HG03064 (cell line): ENCODE measurements at regions not wholly inside any gene's neighbourhood (a gene's known extent, or its start where the extent isn't known, plus 50 kb on each side); places are given as distances from the start of the nearest gene placed in this dataset.
"Not testable (repeated sequence)": the region's sequence is repeated elsewhere in the genome, so short reads cannot be mapped to it uniquely, and the experiment has no call there.

Source experiments
- ATAC-seq: cut with Tn5 transposase; IDR thresholded peaks from one replicate; pipeline ENCODE4 v1.9.1; 2021; ENCODE audit warnings: low read depth; ENCODE audit not compliant: unreplicated experiment

DNA sequence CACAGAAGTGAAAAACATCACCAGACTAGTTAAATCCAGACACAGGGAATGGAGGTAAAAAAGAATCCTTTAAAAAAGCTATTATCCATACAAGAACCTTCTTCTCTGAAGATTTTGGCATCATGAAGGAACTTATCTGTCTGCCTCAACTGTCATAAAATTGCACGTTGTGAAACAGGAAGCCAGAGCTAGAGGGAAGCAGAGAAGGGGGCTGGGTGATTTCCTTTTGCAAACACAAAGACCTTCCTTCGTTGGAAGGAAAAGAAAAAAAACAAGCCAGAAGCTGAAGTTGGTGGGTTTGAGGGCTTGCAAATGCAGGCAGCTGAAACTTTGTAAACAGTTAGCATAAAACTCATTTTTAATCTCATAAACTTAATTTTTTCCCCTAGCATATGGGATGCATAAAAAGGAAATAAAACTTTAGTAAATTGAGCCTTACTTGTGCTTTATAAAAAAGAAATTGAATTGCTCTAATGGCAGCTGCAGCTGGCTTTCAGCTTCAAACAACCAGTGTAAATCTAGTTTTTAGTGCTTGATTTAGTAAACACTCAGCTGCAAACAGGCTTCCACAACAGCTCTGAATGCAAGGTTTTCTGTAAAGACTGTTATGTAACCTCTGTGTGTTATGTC, 101.6 kb downstream of the OTUD1 start:
- ATAC-seq, result no peak

DNA sequence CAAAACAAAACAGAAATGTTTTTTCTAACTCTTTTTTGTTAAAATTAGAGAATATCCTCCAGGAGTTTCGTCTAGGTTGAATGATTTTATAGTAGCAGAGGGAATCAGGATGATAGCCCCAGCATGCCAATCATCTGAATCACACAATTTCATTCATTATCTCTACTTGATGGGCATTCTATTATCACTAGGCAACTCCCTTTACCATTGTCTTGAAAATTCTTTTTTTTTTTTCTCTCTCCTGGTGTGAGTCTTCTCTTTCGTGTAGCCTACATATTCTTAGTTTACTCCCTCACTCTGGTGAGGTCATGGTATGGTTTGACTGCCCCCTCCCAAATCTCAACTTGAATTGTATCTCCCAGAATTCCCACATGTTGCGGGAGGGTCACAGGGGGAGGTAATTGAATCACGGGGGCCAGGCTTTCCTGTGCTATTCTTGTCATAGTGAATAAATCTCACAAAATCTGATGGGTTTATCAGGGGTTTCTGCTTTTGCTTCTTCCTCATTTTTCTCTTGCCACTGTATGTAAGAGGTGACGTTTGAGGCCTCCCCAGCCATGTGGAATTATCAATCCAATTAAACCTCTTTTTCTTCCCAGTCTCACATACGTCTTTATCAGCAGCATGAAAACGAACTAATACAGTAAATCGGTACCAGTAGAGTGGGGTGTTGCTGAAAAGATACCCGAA, 105.0 kb downstream of the OTUD1 start:
- ATAC-seq, result no peak

DNA sequence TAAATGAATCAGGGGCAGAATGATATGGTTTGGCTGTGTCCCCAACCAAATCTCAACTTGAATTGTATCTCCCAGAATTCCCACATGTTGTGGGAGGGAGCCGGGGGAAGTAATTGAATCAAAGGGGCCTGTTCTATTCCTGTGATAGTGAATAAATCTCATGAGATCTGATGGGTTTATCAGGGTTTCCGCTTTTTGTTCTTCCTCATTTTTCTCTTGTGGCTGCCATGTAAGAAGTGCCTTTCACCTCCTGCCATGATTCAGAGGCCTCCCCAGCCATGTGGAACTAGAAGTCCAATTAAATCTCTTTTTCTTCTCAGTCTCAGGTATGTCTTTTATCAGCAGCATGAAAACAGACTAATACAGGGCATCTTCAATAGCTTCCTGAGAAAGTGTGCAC, 107.0 kb downstream of the OTUD1 start:
- ATAC-seq, result not testable (repeated sequence)

DNA sequence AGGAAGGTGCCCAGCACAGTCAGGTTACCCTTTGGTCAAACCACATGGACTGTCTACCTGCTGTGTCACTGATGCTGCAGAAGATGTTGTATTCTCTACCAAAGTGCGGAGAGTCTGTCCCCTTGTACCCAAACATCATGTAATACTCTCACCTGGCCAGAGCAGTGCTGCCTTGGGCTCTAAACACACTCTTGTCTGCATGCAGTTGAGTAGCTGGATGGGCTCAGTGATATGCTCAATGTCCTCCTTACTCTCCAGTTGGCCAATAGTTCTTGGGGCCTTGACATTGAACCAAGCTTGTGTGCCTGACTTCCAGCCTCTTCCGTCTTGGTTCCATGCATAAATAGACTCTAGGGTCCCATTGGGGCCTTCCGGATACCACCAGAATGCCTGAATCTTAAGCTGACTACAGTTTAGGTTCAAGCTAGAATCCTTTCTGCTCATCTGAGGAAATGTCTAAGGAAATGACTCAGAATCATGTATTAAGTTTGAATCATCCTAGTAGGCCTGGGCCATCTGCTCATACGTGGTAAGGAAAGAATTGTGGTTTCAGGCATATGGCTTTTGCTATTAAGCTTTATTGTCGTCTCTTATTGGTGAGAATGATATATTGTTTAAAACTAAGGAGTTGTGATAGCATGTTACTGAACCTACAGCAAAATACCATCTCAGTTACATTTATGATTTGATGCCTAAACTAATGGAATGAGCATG, 118.0 kb downstream of the OTUD1 start:
- ATAC-seq, result no peak

DNA sequence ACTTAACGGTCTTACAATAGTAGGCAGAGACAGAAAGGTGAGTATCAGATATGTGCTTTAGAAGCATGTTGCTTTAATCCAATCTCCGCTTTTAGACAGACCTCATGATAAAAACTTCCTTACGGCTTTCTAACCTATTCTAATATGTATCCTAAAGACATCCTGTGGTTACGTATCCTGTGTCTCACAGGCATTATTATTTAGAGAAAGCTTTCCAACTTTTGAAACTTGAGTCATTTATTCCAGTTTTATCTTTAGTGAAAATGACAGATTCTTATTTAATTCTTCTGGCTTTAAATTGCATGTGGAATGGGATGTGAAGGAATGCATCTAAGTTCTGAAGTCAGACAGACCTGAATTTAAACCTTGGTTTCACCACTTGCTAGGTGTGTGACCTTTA, 118.9 kb downstream of the OTUD1 start:
- no peak for ATAC-seq

DNA sequence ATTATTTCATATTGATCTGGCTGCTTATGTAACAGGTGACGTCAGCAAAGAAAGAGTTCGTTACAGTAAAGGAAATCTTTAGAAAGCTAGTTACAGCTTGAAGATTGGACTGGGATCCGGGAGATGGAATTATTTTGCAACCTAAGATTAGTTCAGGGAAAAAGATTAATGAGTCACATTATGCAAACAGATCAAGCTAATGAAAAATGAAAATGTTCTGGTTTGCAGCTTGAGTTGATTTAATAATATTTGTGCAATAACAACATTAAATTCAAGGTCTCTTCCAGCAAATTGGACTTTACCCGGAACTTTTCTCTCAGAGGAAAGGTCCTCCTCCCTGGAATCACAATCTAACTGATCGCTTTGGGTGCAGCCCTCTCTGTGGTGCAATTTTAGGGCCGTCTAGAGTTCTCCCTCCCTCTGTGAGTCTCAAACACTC, 119.5 kb downstream of the OTUD1 start:
- no peak for ATAC-seq

DNA sequence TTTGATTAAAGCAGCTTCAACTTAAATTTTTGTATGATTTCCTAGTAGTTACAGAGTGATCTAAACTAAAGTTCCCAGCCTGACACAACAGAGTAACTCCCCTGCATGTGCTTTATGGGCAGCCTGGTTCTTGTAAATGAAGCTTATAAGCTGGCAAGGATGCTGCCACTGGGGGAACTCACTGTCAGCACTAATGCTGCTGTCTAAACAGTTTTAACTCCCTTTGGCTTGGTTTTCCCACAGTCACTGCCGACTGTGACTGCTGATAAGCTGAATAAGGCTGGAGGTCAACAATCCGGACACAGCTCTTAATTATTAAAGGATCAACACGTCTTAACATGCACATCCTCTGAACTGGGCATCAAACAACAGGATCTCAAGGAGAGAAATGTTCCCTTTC, 130.1 kb downstream of the OTUD1 start:
- ATAC-seq, result no peak

DNA sequence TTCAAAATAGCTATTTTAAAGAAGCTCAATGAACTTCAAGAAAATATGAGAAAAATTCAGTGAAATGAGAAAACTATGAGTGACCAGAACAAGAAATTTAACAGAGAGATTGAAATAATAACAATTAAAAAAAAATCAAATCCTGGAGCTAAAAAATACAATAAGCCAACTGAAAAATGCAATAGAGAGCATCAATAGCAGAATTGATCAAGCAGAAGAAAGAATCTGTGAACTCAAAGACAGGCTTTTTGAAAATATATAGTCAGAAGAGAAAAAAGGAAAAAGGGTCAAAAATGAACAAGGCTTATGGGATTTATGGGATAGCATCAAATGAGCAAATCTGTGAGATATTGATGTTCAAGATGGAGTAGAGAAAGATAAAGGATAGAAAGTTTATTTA, 133.0 kb downstream of the OTUD1 start:
- no peak for ATAC-seq

DNA sequence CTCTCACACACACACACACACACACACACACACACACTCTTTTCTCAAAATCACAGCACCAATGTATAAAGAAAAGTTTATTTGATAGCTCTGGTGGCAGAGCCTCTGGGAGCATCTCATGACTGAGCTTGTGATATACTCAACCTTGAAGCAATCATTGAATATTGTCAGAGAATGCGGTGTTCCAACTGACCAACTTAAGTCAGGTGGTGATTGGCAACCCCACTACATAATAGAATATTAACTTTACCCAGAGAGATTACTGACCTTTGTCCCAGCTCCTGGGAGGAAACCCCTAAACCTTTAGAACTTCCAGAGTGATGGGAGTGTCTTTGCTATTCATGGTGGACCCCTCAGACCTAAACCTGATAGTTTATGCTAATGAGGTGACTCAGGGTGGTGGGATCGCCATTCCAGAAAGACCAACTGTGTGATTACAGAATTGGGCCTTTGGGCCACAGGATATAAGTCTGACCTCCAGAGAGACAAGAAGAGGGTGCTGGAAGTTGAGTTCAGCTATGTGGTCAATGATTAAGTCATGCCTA, 143.1 kb downstream of the OTUD1 start:
- ATAC-seq, result no peak

DNA sequence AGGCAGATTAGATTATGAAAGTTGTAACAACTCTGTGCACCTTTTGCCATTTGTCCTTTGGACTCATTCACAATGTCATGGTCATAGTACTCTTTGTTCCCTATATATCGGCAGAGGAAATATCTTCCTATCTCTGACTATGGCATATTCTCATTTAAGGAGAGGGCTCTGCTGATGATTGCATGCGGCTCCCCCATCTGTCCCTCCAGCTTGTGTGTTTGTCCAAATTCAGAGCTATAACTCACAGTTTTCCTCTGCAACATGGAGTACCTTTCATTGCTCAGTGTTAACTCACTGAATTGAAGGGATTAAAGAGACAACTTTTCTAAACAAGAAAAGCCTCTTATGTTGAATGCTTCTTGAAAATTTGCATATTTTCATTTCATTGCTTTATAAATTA, 145.5 kb downstream of the OTUD1 start:
- ATAC-seq, result no peak

DNA sequence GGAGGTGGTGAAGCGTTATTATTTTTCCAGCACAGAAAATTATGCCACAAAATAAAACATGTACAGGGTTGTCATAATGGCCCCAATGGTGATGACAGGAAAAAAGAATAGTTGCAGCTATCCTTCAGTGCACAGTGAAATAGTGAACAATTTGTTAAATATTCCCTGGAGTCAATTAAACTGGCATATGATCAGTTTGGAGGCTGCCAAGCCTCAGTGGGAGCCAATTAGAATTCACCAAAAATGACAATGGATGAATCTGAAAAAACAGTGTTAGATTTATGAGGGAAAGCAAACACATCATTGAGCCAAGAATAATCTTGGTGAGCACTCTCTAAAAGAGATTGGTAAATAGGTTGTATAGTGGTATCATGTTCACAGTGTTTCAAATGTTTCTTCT, 146.3 kb downstream of the OTUD1 start:
- ATAC-seq, result no peak

DNA sequence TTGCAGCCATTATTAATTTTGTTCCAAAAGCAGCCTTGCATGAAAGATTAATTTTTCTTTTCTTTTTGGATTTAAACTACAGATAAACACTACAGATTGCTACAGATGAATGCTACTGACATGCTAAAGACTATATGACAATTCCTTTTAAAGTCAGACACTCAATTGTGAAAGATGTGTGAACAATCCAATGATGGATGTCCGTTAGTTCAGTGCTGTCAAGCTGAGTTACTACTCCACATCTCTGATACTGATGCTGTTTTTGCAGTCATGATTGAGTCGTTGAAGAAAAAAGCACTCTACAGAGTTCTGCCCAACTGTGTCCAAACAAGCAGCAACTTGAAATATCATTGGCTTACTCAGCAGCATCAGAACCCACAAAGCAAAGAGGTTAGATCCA, 146.8 kb downstream of the OTUD1 start:
- no peak for ATAC-seq

DNA sequence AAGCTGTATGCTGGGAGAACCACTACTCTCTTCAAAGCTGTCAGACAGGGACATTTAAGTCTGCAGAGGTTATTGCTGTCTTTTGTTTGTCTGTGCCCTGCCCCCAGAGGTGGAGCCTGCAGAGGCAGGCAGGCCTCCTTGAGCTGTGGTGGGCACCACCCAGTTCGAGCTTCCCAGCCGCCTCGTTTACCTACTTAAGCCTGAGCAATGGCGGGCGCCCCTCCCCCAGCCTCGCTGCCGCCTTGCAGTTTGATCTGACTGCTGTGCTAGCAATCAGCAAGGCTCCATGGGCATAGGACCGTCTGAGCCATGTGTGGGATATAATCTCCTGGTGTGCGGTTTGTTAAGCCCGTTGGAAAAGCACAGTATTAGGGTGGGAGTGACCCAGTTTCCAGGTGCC, 156.4 kb downstream of the OTUD1 start:
- not testable (repeated sequence) for ATAC-seq

DNA sequence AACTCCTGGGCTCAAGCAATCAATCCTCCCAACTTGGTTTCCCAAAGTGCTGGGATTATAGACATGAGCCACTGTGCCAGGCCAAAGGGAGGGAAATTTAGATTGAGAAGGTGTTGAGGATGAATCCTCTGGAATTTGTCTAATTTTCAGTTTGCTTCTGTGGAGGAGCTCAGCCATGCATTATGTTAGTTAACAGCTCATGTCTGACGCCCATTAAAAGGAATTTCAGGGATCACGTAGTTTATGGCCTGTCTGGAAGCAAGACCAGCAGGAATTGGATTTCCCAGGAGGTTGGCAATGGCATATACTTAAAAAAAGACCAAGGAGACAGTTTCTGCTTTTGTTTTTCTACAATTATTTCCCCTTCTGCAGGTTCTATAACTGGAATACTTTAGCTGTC, 165.7 kb downstream of the OTUD1 start:
- ATAC-seq, result no peak

DNA sequence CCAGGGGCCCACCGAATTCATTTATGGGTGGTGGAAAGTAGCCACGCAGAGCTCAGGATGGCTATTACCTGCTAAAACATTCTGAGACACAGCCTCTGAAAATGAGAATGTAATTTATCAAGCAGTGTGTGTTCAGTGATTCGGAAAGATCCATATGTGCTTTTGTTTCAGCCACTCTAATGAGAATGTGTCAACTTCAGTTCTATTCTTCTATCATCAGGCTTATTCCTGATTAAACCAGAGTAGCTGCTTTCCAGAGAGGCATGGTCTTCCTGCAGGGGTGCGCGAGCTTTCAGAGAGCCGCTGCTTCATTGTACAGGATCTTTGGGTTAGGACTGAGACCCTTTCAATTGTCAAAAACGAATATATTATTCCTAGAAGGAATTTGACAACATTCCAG, 167.6 kb downstream of the OTUD1 start:
- ATAC-seq, result no peak

DNA sequence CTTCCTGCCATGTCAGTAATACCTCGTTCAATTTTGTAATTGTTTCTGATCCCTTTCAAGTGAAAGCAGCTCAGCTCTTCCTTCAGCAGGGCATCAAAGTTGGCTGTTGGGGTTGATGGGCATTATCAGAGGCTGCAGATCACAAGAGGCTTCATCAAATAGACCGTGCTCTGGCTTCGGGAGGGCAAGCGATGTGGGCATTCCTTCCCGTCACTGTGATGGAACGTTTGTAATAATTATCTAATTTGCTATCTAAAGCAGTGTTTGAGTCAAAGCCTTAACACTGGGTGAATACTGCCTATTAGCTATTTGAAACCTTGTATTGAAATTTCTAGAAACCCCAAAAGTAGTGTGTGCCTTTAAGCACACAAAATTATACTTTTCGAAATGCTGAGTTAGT, 170.1 kb downstream of the OTUD1 start:
- no peak for ATAC-seq

DNA sequence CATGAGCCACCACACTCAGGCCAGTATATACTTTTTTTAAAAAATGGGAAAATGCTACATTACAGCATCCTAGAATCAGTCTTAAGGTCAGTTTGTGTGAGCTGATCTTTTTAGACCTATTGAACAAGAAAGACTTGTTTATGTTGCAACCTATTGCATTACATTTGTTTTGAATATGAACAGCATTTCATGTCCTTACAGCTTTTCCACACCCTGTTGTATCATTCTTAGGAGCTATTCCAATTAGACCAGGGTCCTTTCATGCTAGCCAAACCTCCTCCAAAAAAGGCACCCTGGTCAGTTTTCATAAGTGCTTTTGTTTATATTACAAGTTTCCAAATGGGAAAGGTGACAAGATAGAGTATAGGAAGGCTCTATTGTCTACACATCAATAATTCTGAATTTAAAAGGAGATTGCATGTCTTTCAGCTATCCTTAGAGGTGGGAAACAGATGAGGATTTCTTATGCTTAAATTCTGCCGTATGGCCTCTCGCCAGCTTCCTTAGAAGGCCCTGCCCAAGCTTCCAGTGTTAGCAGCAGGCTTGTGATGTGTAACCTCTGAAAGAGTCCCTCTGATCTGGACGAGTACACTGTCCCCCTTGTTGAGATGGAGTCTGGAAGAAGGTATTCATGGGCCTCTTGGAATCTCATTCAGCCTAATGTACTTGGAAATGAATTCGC, 171.9 kb downstream of the OTUD1 start:
- no peak for ATAC-seq

DNA sequence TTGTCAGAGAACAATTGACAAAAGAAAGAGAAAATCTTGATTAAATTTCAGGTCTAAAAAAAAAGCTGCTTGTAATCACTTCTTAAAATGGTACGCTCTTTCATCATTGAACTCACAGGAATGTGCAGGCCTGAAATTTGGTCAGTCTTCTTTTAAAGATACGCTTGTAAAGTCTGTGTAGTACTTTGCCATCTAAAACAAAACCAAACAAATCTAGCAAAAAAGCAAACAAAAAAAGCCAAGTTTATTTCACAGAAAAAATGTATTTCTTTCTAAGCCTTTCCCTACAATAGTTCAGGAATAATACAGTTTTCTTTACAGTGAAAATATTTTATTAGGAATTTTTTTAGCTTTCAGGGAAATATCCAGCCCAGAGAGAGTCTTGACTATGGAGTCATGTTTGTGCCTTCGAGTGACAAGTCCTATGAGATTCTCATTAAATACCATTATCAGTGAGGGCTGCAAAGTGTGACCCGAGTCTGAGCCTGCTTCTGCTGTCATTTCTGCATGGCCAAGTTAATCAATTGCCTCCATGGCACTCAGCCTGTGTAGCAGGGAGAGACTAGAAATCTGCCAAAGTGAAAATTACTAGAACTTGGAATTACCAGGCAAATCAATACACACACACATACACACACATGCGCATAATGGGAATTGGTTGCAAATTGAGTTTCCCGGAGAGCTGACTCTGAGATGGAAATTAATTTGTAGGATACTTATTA, 172.6 kb downstream of the OTUD1 start:
- ATAC-seq, result no peak

DNA sequence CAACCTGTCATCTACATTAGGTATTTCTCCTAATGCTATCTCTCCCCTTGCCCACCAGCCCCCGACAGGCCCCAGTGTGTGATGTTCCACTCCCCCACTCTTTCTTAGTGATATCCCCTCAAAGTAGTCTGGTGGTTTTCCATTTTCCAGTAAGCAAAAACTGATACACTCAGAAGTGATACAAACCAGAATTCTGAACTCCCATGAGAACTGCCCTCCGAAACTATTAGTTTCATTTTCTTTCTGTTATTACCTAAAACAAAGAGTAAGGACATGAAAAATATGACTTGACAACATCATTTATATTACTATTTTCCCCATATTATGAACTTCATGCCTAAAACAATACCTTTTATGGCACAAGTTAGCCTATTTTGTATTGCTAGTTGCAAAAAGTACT, 175.0 kb downstream of the OTUD1 start:
- ATAC-seq, result peak; percentile 74

DNA sequence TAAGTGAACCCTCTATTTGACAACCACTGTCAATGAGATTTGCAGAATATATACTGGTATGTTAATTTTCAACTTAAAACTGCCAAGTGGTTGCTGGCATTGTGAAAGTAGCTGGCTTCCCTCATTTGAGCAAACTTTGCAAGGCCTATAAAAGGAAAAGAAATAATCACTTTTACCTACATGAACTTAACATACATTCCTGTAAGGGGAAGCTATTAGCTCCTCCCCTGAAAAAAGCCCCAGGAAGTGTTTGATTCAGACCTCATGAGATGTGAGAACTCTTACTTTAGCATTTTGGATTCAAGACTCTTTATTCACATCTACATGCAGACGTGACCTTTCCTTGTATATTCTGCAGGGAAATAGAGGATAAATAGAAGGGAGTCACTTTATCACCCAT, 175.6 kb downstream of the OTUD1 start:
- ATAC-seq, result peak; percentile 47
